B cell (primary cell): ENCODE measurements at regions not wholly inside any gene's neighbourhood (a gene's known extent, or its start where the extent isn't known, plus 50 kb on each side); places are given as distances from the start of the nearest gene placed in this dataset.

Experiments
- ATAC-seq: fragments of 200-7000 bp; cut with Tn5 transposase; one replicate; pipeline ENCODE4 v1.10.0; 2021; ENCODE audit warnings: low read depth, mild to moderate bottlenecking, moderate number of reproducible peaks, moderate library complexity
- CTCF ChIA-PET: fragments of 350-600 bp; sonication (Branson Sonifier 250); formaldehyde crosslinking; loops from one replicate; lab custom pipeline; 2021; ENCODE audit warnings: antibody characterized with exemption, inconsistent platforms; lab: Charles Lee
- POLR2A ChIA-PET: fragments of 350-600 bp; sonication (Branson Sonifier 250); formaldehyde crosslinking; loops from one replicate; lab custom pipeline; 2021; ENCODE audit warnings: antibody characterized with exemption; lab: Charles Lee
- DNase-seq: peaks from one replicate; pipeline ENCODE4 v3.0.0; 2013
- H2AFZ ChIP-seq: 2 replicates; pipeline ENCODE4 v1.6.1; 2012; ENCODE audit warnings: mild to moderate bottlenecking, low read depth, low read length; ENCODE audit not compliant: insufficient read depth, poor library complexity, severe bottlenecking
- H3K27ac ChIP-seq, 2 donors: 1 replicate in 1 of 2; 2 replicates in 1 of 2; pipeline ENCODE4 v1.5.1; 2012 to 2013; ENCODE audit warnings: low read length in 2 of 2, mild to moderate bottlenecking in 2 of 2, moderate library complexity in 1 of 2
- H3K27me3 ChIP-seq, 4 experiments: fragments of 200-600 bp in 1 of 4; sonication (generic) in 1 of 4; replicated peaks in 1 of 4; 1 replicate in 2 of 4; 2 replicates in 2 of 4; pipeline versions ENCODE4 v1.6.1 to v1.7.0; 2013 to 2016; ENCODE audit warnings: low read length in 3 of 4, mild to moderate bottlenecking in 2 of 4, mixed read lengths in 1 of 4, moderate library complexity in 1 of 4; ENCODE audit not compliant: insufficient read depth in 4 of 4, control insufficient read depth in 3 of 4; ENCODE audit errors: control extremely low read depth in 1 of 4
- H3K36me3 ChIP-seq, 2 experiments: replicated peaks in 1 of 2; 1 replicate in 1 of 2; 2 replicates in 1 of 2; pipeline versions ENCODE4 v1.6.1 to v1.7.1; 2013; ENCODE audit warnings: low read length in 1 of 2; ENCODE audit not compliant: insufficient read depth in 2 of 2, control insufficient read depth in 1 of 2; ENCODE audit errors: control extremely low read depth in 1 of 2, extremely low read depth in 1 of 2
- H3K4me1 ChIP-seq, 2 donors: fragments of 200-600 bp in 1 of 2; sonication (generic) in 1 of 2; 1 replicate in 1 of 2; 2 replicates in 1 of 2; pipeline versions ENCODE4 v1.5.1 to v1.6.1; 2013 to 2017; ENCODE audit warnings: low read length in 2 of 2; ENCODE audit not compliant: control insufficient read depth in 2 of 2, insufficient read depth in 2 of 2
- H3K4me2 ChIP-seq: replicated peaks from 2 replicates; pipeline ENCODE3; 2012; ENCODE audit warnings: mild to moderate bottlenecking, low read depth, low read length; ENCODE audit not compliant: poor library complexity, severe bottlenecking
- H3K4me3 ChIP-seq, 5 experiments: fragments of 200-600 bp in 1 of 5; sonication (generic) in 1 of 5; 1 replicate in 3 of 5; 2 replicates in 2 of 5; pipeline versions ENCODE4 v1.5.1 to v1.7.0; 2011 to 2016; ENCODE audit warnings: low read length in 4 of 5, mild to moderate bottlenecking in 4 of 5, low read depth in 2 of 5, control low read depth in 1 of 5, moderate library complexity in 1 of 5; ENCODE audit not compliant: insufficient read depth in 1 of 5; ENCODE audit errors: control extremely low read depth in 1 of 5, extremely low read depth in 1 of 5
- H3K79me2 ChIP-seq: fragments of 200-600 bp; sonication (generic); one replicate; pipeline ENCODE4 v1.6.0; 2016; ENCODE audit warnings: low read length; ENCODE audit not compliant: control insufficient read depth, insufficient read depth
- H3K9ac ChIP-seq: fragments of 200-600 bp; sonication (generic); 2 replicates; pipeline ENCODE4 v1.6.1; 2017; ENCODE audit warnings: mild to moderate bottlenecking, low read length, moderate library complexity
- H3K9me3 ChIP-seq, 3 donors: one replicate each; pipeline versions ENCODE4 v1.6.1 to v1.7.1; 2013; ENCODE audit warnings: low read length in 2 of 3; ENCODE audit not compliant: control insufficient read depth in 2 of 3, insufficient read depth in 1 of 3; ENCODE audit errors: control extremely low read depth in 1 of 3
- H4K20me1 ChIP-seq: 2 replicates; pipeline ENCODE4 v1.6.0; 2012; ENCODE audit warnings: mild to moderate bottlenecking, low read length; ENCODE audit not compliant: insufficient read depth, control insufficient read depth, poor library complexity, severe bottlenecking
- H3K27ac Mint-ChIP-seq: one replicate; pipeline ENCODE4 v1.8.0; 2021; ENCODE audit warnings: mixed read lengths
- H3K27me3 Mint-ChIP-seq: one replicate; pipeline ENCODE4 v1.8.0; 2021; ENCODE audit warnings: mixed read lengths
- H3K4me1 Mint-ChIP-seq: one replicate; pipeline ENCODE4 v1.8.0; 2021; ENCODE audit warnings: mixed read lengths
- H3K4me3 Mint-ChIP-seq: one replicate; pipeline ENCODE4 v1.8.0; 2021; ENCODE audit warnings: mixed read lengths
- H3K9me3 Mint-ChIP-seq: one replicate; pipeline ENCODE4 v1.8.0; 2022; ENCODE audit warnings: mixed read lengths; ENCODE audit not compliant: insufficient read depth
- CTCF ChIP-seq: fragments of 200-600 bp; IDR thresholded peaks from one replicate; pipeline ENCODE4 v1.8.0; 2022; ENCODE audit warnings: antibody characterized with exemption, mild to moderate bottlenecking
- EZH2 ChIP-seq: IDR thresholded peaks from 2 replicates; pipeline ENCODE4 v1.6.1; 2012; ENCODE audit warnings: borderline replicate concordance, low read depth, mild to moderate bottlenecking, moderate library complexity, low read length; ENCODE audit not compliant: insufficient read depth, poor library complexity, severe bottlenecking
- WGBS: methylation state at CpG from one replicate; pipeline ENCODE4 v1.1.5; 2013; ENCODE audit warnings: missing lambda C conversion rate; ENCODE audit not compliant: insufficient coverage; 5-methylcytosine and 5-hydroxymethylcytosine counted together
- intact Hi-C: fragments of 100-400 bp; cut with micrococcal nuclease; formaldehyde crosslinking; loops from one replicate; pipeline ENCODE4 v1.10.0; 2022

- WGBS, result 67% methylated on average over 1 of the region's 4 CpGs
- Histone ChIP-seq H3K79me2 (no peaks in the 10 kb centered on the region), H2AFZ (no peak overlapping the region), H3K4me1 (no peaks in the 10 kb centered on the region), H3K27ac (no peak overlapping the region), H3K9ac (no peak overlapping the region), H4K20me1 (no peaks in the 10 kb centered on the region), H3K4me3 (no peak overlapping the region), H3K27me3 (no peaks in the 10 kb centered on the region), H3K9me3 (peaks cover 0 to 7% (median 0%) of the 10 kb centered on the region in 3 donors), H3K4me2 (no peak overlapping the region), H3K36me3 (no peaks in the 10 kb centered on the region)
- intact Hi-C loops, result no loop called here
- Mint-ChIP-seq H3K27ac (no peak overlapping the region), H3K9me3 (peaks cover 2% of the 10 kb centered on the region), H3K27me3 (no peaks in the 10 kb centered on the region), H3K4me3 (no peak overlapping the region), H3K4me1 (no peaks in the 10 kb centered on the region)
- no peak for ATAC-seq
- CTCF ChIA-PET, result no interaction called here
- POLR2A ChIA-PET, result no interaction called here
- TF ChIP-seq CTCF (no peak), EZH2 (no peak)
- no peak for DNase-seq
These were observed 183.5 kb downstream of the TJP1 start for GRCh38 chr15:29638781-29639180.

- Histone ChIP-seq H3K4me3 (no peak overlapping the region), H3K4me2 (no peak overlapping the region), H3K79me2 (no peaks in the 10 kb centered on the region), H3K9ac (no peak overlapping the region), H3K27me3 (no peaks in the 10 kb centered on the region), H2AFZ (no peak overlapping the region), H3K4me1 (no peaks in the 10 kb centered on the region), H4K20me1 (no peaks in the 10 kb centered on the region), H3K9me3 (peaks cover 0 to 7% (median 0%) of the 10 kb centered on the region in 3 donors), H3K27ac (no peak overlapping the region), H3K36me3 (no peaks in the 10 kb centered on the region)
- 95% methylated on average over 2 of the region's 3 CpGs for WGBS
- no peak for ATAC-seq
- no peaks in the 10 kb centered on the region for H3K4me1 Mint-ChIP-seq
- DNase-seq, result no peak
- H3K27me3 Mint-ChIP-seq, result no peaks in the 10 kb centered on the region
- no peak overlapping the region for H3K27ac Mint-ChIP-seq
- no peaks in the 10 kb centered on the region for H3K9me3 Mint-ChIP-seq
- intact Hi-C loops, result no loop called here
- POLR2A ChIA-PET, result no interaction called here
- CTCF ChIA-PET, result no interaction called here
- TF ChIP-seq CTCF (no peak), EZH2 (no peak)
- no peak overlapping the region for H3K4me3 Mint-ChIP-seq
These were observed 184.3 kb downstream of the TJP1 start for GRCh38 chr15:29638011-29638410.
